GM18868 (cell line): ENCODE measurements at regions not wholly inside any gene's neighbourhood (a gene's known extent, or its start where the extent isn't known, plus 50 kb on each side); places are given as distances from the start of the nearest gene placed in this dataset.
A peak's percentile ranks its signal among the peaks of the same experiment; 100 is the strongest.
"Not testable (repeated sequence)": the region's sequence is repeated elsewhere in the genome, so short reads cannot be mapped to it uniquely, and the experiment has no call there.

ENCODE experiments used
- ATAC-seq: cut with Tn5 transposase; IDR thresholded peaks from one replicate; pipeline ENCODE4 v1.9.1; 2021; ENCODE audit warnings: mild to moderate bottlenecking, moderate library complexity; ENCODE audit not compliant: unreplicated experiment

DNA sequence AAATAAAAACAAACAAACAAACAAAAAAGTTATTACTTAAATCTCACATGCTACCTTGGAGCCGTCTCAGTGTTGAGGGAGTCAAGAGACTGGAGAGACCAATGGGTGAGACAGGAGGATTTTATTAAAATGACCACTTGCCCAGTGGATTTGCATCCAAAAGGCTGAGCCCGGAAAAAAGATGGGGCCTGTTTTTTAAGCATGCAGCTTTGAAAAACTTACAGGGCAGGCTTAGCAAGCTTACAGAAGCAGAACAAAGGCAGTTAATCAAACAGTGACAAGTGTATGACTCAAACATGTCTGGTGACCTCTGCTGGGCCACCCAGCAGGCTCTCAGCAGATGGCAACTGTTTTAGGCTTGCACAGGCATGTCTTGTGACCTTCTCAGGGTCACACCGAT lies 82.5 kb downstream of the POTEH start:
- not testable (repeated sequence) for ATAC-seq

DNA sequence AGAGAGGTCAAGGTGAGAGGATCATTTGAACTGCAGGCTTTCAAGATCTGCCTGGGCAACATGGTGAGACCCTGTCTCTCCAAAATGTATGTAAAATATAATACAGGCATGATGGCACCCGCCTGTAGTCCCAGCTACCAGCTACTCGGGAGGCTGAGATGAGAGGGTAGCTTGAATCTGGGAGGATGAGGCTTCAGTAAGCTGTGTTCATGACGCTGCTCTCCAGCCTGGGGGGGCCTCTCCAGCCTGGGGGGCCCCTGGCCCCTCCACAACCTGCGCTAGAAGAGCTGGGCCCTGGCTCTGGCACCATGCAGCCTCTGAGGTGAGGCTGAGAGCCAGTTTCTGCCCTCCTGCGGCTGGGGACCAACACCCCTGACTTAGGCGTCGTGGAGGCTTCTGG lies 85.3 kb downstream of the POTEH start:
- ATAC-seq: not testable (repeated sequence)

DNA sequence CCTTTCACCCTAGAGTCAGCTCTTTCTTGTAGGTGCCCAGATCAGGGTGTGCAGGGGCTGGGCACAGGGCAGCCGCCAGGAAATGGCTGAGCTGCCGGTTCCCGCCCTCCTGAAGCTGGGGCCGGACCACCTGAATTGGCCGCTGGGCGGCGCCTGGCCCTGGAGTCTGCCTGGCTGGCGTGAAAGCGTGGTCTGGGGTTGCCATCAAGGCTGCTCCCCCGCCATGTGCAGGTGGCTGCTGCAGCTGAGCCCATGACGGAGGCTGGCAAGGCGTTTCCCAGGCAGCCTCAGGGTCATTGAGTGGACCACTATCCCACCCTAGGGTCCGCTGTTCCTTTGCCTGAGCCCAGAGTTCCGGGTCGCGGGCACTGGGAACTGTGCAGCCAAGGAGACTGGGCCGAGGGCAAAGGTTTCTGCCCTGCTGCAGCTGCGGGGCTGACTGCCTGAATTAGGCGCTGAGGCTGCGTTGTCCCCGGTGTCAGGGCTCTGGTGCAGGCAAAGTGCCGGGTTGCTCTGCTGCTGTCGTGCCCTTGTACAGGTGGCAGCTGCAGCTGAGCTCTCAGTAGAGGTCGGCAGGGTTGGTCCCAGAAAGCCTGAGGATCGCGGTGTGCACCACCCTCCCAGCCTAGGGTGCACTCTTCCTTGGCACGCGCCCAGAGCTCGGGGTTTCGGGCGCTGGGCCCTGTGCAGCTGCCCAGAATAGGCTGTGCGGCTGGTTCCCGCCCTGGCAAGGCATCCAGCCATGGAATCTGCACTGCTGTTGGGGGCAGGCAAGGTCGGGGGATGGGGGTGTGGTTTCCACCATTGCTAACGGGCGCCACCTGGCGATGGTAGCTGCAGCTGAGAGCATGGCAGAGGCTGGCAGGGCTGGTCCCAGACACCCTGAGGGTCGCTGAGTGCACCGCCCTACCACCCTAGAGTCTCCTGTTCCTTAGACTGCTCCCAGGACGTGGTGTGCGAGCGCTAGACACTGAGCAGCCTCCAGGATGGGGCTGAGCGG lies 86.1 kb downstream of the POTEH start:
- not testable (repeated sequence) for ATAC-seq

DNA sequence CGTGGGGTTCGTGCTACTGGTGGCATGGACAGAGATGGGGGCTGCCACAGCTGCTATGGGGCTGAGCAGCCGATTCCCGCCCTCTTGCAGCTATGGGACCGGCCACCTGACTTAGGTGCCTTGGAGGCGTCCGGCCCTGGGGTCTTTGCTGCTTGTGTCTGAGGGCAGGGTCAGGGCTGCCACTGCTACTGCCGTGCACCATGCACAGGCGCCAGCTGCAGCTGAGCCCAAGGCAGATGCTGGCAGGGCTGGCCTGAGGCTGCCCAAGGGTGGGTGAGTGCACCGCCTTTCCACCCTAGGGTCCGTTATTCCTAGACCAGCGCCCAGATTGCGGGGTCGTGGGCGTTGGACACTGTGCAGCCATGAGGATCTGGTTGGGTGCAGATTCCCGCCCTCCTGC lies 86.9 kb downstream of the POTEH start:
- ATAC-seq: not testable (repeated sequence)

DNA sequence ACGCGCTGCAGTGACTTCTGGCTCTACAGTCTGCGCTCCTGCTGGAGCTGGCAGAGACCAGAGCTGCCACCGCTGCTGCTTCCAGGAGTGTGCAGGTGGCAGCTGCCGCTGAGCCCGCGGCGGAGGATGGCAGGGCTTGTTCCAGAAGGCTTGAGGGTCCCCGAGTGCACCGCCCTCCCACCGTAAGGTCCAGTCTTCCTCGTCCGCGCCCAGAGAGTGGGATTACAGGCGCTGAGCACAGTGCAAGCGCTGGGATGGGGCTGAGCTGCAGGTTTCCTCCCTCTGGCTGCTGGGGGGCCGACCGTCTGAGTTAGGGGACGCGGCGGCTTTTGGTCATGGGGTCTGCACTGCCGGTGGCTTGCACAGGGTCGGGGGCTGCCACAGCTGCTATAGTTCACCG lies 87.3 kb downstream of the POTEH start:
- ATAC-seq: not testable (repeated sequence)

DNA sequence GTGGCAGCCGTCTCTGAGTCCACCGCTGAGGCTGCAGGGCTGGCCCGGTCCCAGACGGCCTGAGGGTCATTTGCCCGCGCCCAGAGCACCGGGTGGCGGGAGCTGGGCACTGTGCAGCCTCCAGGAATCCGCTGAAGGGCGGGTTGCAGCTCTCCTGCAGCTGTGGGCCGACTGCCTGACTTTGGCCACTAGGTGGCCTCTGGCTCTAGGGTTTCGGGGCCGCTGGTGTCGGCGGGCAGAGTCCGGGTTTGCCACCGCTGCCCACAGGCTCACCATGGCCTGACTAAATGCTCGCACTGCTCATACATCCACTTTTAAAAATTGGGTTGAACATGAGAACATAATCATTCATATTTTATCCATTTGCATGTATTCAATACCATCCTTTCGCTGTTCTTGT lies 87.7 kb downstream of the POTEH start:
- not testable (repeated sequence) for ATAC-seq

DNA sequence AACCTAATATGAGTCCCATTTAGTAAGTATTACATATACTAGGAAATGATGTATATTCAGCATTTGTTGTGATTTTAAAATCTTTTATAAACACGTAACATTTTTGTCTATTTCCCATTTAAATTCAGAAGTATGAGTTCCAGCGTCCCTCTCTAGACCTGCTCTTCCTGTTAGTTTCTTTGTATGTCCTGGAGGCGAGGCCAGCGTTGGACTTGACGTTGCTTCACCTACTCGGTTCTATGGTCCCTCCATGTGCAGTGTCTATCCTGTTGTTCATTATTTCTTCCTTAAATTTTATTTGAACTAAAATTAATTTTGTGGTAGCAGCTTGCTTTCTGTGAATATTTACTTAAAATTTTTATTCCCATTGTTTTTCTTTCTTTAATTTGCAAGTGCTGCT lies 88.5 kb downstream of the POTEH start:
- not testable (repeated sequence) for ATAC-seq

DNA sequence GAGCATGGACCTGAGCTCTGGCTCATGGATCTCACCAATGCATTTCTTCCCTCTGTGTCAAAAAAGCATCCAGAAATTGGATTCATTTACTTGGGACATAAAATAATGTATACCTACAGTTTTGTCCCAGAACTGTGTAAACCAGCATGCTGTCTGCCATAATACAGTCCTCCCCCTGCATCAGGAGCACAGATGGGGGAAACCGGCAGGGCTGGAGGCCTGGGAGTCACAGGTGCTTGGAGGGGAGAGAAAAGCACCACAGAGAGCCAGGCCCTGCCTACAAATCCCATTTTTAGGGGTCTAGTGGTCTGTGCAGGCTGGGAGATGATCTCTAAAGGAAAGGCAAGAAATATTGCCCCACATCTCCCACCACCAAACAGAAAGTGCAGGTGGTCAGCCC lies 91.8 kb downstream of the POTEH start:
- not testable (repeated sequence) for ATAC-seq

DNA sequence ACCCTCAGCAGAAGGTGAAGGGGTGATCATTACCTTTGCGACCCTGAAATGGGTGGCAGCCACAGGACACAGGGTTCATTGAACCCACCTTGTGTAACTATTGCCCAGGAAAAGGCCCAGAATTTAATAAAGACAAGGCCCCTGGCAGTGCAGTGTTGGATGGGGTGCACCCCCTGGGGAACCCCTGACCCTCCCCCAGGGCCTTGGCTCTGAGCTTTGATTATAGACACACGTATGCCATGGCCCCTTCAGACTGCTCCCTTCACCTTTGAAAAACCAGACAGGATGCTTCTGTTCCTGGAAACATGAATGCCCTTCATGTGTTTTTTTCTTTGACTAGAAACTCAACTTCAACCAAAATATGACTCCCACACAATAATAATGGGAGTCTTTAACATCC lies 93.1 kb downstream of the POTEH start:
- not testable (repeated sequence) for ATAC-seq

DNA sequence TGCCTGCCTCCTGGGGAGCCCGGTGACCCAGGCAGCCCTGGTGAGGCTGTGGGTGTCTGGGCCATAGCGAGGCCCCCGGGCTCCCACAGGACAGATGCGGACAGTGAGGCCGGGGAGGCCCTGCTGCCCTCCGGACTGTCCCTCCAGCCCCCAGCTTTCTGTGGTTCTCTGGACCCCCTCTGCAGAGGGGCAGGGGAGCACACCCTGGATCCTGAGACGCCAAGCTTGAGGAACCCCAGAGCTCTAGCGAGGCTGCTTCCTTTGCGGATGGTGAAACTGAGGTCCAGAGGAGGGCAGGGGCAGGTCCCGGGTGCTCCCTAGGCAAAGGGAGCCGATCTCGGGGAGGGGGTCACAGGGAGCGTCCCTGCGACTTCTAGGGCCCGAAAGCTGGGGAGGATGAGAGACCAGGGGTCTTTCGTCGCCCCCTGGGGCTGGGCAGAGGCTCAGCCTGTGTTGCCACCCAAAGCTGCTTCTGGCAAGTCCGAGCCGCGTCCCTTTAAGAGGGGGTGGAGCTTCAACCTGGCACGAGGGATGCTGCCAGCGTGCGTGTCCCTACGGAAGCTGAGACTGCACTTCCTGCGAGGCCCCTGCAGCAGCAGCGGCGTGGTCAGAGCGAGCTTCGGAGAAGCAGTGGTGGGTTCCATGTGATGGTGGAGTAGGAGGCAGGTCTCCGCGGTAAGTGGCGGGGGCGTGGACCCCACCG lies 94.7 kb downstream of the POTEH start:
- ATAC-seq: not testable (repeated sequence)

DNA sequence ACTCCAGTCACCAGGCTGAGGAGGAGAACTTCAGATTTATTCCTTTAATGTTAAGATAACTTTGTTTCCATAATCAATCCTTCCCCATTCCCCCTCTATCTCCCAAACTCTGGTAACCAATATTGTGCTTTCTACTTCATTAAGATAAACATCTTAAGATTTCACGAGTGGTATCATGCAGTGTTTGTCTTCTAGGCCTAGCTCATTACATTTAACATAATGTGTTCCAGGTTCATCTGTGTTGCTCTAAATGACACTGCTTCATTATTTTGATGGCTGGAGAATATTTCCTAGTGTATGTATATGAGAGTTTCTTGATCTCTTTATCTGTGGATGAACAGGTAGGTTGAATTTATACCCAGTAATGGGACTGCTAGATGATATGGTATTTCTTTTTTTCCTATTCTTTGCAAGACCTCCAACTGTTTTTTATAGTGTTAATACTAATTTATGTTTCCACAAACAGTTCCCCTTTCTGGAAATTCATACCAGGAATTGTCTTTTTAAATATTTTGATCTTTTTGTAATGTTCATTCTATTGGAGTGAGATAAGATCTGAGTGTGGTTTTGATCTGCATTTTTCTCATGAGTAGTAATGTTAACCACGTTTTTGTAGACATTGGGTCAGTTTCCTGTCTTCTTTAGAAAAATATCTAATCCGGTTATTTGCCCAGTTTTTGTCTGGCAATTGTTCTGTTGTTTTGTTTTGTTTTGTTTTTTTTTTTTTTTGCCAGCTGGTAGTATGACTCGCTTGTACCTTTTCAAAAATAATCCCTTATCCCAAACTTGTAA lies 97.3 kb downstream of the POTEH start:
- ATAC-seq: not testable (repeated sequence)

DNA sequence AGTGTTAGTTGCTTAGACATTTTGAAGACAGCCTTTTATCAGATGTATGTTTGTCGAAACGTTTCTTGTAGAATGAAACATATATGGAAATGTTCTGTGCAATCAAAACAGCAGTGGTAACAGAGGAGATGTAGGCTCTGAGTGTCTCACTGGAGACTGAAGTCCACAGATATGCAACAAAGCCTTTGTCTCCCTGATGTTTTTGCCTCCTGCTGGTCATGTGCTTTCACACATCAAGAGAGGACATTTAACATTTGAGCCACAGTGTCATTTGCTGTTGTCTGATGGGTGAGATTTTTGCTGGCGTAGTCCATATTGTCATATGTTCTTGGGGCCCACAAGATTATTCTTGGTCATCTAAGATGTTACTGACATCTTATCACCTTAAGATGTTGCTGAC lies 101.7 kb downstream of the POTEH start:
- not testable (repeated sequence) for ATAC-seq

DNA sequence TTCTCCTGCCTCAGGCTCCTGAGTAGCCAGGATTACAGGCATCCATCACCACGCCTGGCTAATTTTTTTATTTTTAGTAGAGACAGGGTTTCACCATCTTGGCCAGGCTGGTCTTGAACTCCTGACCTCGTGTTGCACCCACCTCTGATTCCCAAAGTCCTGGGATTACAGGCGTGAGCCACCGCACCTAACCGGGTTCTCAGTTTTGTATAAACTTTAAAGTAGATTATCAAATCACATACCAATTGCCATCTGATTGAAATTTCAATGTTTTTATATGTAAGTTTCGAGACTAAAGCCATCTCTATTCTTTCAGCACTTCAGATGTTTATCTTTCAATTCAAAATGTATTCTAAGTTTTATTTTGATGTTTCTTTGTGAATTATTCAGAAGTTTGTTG lies 110.1 kb downstream of the POTEH start:
- not testable (repeated sequence) for ATAC-seq

DNA sequence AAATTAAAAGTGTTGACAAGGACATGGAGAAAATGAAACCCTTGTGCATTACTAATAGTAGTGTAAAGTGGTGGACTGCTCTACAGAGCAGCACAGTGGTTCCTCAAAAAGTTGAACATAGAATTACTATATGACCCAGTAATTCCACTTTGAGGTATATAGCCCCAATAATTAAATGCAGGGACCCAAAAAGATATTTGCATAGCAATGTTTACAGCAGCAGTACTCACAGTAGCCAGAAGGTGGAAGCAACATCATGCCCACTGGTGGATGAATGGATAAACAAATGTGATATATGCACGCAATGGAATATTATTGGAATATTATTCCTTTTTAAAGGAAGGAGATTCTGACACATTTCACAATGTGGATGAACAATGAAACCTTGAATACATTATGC lies 121.3 kb downstream of the POTEH start:
- ATAC-seq: peak; percentile 85

DNA sequence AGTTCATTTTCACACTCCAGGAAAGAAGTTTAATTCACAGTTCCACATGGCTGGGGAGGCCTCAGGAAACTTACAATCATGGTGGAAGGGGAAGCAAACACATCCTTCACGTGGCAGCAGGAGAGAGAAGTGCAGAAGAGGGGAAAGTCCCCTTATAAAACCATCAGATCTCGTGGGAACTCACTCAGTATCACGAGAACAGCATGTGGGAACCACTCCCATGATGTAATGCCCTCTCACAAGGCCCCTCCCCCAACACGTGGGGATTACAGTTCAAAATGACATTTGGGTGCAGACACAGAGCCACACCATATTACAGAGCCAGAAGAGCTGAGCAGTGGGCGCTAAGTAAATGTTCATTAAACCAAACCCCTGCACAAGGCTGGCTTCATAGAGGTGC lies 126.0 kb downstream of the POTEH start:
- not testable (repeated sequence) for ATAC-seq

DNA sequence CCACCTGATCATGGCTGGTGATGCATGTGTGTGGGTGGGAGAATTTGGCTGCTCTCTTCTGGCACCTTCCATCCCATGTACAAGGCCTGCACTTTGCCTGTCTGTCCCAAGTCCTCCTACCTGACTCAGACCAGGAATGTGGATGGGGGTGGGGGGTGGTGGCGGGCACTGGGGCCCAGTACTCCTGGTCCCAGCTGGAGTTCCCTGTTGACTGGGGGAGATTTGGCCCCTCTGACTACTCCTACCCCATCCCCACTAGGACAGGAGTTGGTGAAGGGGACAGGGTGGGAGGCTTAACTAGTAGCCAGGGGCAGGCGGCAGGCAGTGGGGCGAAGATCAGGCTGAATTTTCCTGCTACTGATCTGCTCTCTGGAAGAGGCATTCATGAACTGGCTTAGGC lies 126.6 kb downstream of the POTEH start:
- not testable (repeated sequence) for ATAC-seq

DNA sequence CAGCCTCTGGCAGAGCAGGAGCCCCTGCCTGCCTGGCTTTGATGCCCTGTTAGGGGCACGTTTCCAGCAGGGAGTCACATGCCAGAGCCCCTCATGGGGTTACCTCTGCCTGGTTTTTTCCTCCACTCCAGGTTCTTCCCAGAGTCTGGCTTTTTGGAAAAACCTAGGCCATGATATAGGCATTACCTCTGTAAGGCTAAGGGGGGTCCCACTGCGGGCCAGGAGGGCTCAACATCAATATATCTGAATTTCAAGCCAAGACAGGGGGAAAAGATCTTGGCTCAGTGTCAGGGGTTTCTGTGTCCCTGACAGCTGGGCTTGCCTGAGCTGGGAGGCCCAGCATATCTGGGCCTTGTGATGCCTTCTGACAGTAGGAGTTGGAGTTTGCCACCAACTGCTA lies 127.4 kb downstream of the POTEH start:
- not testable (repeated sequence) for ATAC-seq

DNA sequence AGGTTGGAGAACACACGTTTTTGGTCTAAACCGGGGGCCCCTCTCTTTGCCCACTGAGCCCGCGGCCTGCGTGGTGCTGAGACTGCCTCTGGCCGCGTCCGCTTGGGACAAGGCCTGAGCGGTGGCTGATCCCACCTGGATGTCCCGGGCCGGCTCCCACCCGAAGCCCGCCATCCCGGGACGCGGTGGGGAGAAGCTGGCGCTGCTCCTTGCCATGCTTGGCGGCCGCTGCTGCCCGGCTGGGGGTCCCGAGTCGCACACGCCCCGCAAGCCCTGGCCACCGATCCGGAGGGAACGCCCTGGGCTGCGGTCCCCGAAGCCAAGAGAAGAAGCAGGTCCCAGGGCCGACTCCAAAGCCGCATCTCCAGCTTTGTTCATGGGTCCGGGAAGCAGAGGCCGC lies 130.1 kb downstream of the POTEH start:
- not testable (repeated sequence) for ATAC-seq

DNA sequence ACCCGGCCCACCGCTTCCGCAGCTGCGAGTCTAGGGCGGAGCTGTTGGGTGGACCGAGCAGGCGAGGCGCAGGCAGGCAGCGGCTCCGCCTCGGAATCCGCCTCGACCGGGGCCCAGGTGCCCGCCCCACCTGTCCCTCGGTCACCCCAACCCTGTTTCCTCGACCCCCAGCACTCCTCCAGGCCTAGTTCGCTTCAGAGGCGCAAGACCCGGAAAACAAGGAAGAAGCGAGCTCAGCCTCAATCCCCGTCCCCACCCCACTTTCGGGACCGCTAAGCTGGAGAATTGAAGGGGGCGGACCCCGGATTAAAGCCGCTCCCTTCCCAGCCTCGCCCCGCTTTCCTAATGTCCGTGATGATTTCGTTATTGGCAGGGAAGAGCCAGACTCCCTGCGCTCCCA lies 131.3 kb downstream of the POTEH start:
- not testable (repeated sequence) for ATAC-seq

DNA sequence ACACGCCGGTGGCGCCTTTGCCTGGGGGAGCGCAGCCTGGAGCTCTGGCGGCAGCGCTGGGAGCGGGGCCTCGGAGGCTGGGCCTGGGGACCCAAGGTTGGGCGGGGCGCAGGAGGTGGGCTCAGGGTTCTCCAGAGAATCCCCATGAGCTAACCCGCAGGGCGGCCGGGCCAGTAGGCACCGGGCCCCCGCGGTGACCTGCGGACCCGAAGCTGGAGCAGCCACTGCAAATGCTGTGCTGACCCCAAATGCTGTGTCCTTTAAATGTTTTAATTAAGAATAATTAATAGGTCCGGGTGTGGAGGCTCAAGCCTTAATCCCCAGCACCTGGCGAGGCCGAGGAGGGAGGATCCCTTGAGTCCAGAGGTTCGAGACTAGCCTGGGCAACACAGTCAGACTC lies 132.2 kb downstream of the POTEH start:
- ATAC-seq: not testable (repeated sequence)

DNA sequence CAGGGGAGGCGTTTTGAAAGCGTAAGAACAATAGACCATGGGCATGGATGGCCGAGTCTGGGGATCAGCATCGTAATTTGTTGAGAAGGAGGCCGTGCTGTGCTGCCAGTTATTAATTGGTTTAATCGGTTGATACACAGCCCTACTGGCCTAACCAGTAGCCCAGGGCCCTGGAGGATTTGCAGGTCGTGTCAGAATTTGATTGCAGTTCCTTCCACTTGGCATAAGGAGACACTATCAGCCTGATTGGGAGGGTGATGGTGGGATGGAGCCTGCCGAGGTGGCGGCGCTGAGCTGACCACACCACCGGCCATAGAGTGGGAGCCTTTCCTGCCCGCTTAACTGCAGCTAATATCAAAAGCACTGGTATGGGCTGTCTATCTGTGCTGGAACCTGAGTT lies 133.4 kb downstream of the POTEH start:
- not testable (repeated sequence) for ATAC-seq
